ENCODE measurements at regions not wholly inside any gene's neighbourhood (a gene's known extent, or its start where the extent isn't known, plus 50 kb on each side); places are given as distances from the start of the nearest gene placed in this dataset.

DNA sequence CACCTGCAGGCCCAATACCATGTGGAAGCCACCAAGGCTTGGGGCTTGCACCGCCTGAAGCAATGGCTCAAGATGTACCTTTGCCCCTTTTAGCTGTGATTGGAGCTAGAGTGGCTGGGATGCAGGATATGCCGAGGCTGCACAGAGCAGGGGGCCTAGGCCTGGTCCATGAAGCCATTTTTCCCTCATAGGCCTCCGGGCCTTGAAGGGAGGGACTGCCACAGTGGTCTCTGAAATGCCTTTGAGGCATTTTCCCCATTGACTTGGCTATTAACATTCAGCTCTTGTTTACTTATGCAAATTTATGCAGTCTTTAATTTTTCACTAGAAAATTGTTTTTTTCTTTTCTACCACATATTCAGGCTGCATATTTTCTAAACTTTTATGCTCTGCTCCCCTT is 203.2 kb upstream of the HHIP start:
- H3K27me3 ChIP-seq (ENCODE audit: control insufficient read depth, insufficient read depth, low read length), result no peaks in the 10 kb centered on the region
- no peaks in the 10 kb centered on the region for H3K36me3 ChIP-seq (replicated peaks; ENCODE audit: control insufficient read depth, insufficient read depth, low read length)
- no peak overlapping the region for H3K4me3 ChIP-seq (ENCODE audit: insufficient read depth, low read depth, low read length)
- no peak for DNase-seq

DNA sequence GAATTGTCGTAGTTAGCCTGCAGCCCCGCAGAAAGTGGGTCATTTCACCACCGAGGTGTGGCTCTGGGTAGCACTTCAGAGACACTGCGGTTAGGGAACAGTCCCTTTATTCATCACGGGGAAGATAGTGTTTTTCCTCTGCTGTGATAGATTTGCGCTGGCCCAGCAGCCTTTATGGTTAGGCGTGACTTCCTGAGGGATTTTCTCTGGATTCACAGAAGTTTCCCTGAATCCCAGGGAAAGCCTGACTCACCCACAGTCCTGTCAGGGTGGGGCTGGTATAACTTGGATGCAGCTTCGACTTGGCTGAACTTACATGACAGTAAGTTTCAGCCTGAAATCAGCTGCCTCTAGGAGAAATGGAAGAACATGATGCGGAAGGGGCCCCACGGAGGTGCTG is 196.3 kb upstream of the HHIP start:
- H3K4me3 ChIP-seq (ENCODE audit: insufficient read depth, low read depth, low read length), result no peak overlapping the region
- no peak for DNase-seq
- no peaks in the 10 kb centered on the region for H3K36me3 ChIP-seq (replicated peaks; ENCODE audit: control insufficient read depth, insufficient read depth, low read length)
- H3K27me3 ChIP-seq (ENCODE audit: control insufficient read depth, insufficient read depth, low read length), result no peaks in the 10 kb centered on the region

DNA sequence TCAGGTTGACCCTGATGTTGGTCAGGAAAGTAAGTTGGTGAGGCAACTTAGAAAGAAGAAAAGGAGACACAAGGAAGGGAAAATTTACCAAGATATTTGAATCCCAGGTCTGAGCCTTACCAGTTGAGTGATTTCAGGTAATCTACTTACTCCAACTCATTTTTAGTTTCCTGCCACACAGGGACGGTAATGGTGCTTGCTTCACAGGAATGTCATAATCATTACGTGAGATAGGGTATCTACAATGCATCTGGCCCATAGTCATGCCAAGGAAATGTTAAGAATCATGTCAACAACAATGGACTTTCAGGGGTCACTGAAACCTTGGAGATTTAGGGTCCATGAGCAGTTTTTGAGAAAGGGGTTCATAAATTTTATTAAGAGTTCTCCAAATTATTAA is 195.4 kb upstream of the HHIP start:
- no peaks in the 10 kb centered on the region for H3K36me3 ChIP-seq (replicated peaks; ENCODE audit: control insufficient read depth, insufficient read depth, low read length)
- DNase-seq, result no peak
- no peaks in the 10 kb centered on the region for H3K27me3 ChIP-seq (ENCODE audit: control insufficient read depth, insufficient read depth, low read length)
- no peak overlapping the region for H3K4me3 ChIP-seq (ENCODE audit: insufficient read depth, low read depth, low read length)

DNA sequence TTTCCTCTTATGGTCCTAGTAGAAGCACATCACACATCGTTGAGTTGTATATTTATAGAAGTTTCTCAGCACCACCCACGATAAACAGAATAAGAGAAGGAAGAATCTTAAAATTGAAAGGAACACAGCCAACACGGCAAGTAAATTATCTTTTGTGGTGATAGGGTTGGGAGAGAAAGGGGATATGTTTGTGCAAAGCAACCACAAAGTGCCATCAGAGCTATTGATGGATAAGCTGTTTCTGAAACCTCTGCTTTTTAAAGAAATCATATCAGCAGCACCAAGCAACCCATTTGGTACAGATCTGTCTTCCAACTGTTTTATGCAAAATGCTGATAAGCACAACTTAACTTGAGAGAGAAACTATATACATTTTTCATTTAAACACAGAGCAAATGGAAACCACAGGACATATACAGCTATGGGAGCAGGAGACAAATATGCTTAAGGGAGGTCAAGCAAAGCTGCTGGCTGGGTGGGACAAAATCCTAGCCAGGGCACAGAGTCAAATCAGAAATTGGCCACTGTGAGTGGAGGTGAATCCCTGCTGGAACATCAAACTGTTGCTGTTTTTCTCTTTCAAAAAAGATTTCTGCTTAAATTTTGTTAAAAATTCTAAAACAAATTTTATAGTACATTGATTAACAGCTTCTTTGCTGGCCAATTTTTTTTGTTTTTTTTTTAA is 194.0 kb upstream of the HHIP start:
- Histone ChIP-seq H3K4me3 (ENCODE audit: insufficient read depth, low read depth, low read length) (no peak overlapping the region), H3K36me3 (replicated peaks; ENCODE audit: control insufficient read depth, insufficient read depth, low read length) (no peaks in the 10 kb centered on the region), H3K27me3 (ENCODE audit: control insufficient read depth, insufficient read depth, low read length) (no peaks in the 10 kb centered on the region)
- no peak for DNase-seq

DNA sequence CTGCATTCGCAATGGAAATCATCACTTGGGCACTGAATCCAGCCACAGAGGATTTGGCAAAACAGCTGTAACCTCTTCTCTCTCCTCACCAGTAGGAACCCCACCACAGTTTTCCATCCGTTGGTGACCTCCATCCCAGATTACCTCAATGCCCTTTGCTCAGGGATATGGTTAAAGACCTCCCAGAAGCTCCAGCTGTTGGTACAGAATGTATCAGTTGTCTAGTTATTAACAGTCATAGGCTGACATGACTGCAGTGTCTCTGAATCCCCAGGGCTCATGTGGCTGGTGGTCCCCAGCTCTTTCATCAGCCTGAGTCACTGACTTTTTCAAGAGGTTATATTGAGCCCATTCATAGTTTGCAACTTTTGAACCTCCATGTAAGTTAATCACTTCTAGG is 189.8 kb upstream of the HHIP start:
- DNase-seq, result no peak
- no peaks in the 10 kb centered on the region for H3K27me3 ChIP-seq (ENCODE audit: control insufficient read depth, insufficient read depth, low read length)
- H3K4me3 ChIP-seq (ENCODE audit: insufficient read depth, low read depth, low read length), result no peak overlapping the region
- H3K36me3 ChIP-seq (replicated peaks; ENCODE audit: control insufficient read depth, insufficient read depth, low read length), result no peaks in the 10 kb centered on the region

DNA sequence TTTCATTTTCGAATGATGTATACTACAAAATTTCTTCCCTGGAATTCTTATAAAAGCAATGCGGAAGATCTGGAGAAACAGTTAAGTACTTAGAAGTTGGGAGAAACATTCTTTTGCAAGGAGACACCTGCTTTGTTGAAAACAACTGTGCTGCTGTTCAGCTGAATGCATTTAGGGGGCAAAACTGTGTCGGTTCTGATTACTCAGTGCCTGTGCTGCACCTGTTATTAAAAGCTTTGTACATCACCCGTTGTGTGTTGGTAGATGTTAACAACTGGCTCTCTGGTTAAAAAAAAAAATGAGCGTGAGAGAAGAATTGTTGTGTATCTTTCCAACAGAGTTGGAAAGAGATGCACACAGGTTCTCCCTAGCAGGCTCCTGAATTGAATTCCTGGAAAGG is 184.1 kb upstream of the HHIP start:
- H3K36me3 ChIP-seq (replicated peaks; ENCODE audit: control insufficient read depth, insufficient read depth, low read length), result no peaks in the 10 kb centered on the region
- no peaks in the 10 kb centered on the region for H3K27me3 ChIP-seq (ENCODE audit: control insufficient read depth, insufficient read depth, low read length)
- no peak overlapping the region for H3K4me3 ChIP-seq (ENCODE audit: insufficient read depth, low read depth, low read length)
- DNase-seq, result no peak

DNA sequence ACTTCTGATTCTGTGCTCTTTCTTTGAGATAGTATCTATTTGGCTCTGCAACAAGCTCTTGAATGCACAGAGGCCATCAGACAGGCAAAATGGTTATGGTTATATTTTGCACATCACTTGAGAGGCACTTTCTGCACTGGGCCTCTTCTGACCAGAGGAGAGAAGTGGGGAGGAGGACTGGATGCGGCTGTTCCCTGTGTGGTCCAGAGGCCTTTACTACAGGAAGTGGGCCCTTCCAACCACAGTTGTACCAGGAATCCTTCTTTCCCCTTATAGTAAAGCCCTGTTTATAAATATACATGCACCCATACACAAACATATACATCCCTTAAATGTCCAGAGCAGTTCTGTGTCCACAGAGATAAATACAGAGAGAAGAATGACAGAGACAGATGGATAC is 182.7 kb upstream of the HHIP start:
- Histone ChIP-seq H3K36me3 (replicated peaks; ENCODE audit: control insufficient read depth, insufficient read depth, low read length) (no peaks in the 10 kb centered on the region), H3K27me3 (ENCODE audit: control insufficient read depth, insufficient read depth, low read length) (no peaks in the 10 kb centered on the region), H3K4me3 (ENCODE audit: insufficient read depth, low read depth, low read length) (no peak overlapping the region)
- no peak for DNase-seq

DNA sequence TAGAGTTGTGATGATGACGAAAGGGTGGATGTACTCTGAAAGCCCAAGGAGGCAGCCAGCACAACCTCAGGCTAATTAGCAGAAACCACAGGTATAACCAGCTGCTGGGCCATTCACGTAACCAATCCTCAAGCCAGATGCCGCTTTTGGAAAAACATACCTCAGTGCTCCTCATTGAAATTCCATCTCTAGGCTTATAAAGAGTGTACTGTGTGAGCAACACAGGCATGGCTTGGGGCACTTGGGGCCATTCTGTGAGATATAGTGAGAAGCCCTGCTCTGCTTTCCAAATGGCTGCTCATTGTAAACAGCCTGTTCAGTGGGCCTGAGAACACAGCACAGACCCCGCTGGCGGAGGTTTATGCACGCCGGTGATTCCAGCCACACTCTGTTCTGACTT is 182.1 kb upstream of the HHIP start:
- Histone ChIP-seq H3K36me3 (replicated peaks; ENCODE audit: control insufficient read depth, insufficient read depth, low read length) (no peaks in the 10 kb centered on the region), H3K4me3 (ENCODE audit: insufficient read depth, low read depth, low read length) (no peak overlapping the region), H3K27me3 (ENCODE audit: control insufficient read depth, insufficient read depth, low read length) (no peaks in the 10 kb centered on the region)
- no peak for DNase-seq

DNA sequence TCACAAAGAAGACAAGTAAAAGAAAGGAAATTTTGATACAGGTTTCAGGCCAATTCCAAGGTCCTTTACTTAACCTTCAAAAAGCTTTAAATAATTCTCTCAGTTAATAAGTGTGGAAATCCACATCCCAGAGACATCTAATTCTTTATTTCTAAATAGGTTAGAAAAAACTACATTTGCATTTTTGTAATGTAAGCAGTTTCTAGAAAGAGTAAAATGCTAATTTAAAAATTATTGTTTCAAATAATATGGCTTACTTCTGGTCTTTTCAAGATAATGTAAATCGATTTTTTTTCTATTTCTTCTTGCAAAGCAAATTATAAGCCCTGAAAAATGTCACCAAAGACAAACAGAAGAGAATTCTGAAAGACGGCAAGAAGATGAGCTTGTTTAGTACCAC is 180.4 kb upstream of the HHIP start:
- no peak for DNase-seq
- Histone ChIP-seq H3K27me3 (ENCODE audit: control insufficient read depth, insufficient read depth, low read length) (no peaks in the 10 kb centered on the region), H3K36me3 (replicated peaks; ENCODE audit: control insufficient read depth, insufficient read depth, low read length) (no peaks in the 10 kb centered on the region), H3K4me3 (ENCODE audit: insufficient read depth, low read depth, low read length) (no peak overlapping the region)

DNA sequence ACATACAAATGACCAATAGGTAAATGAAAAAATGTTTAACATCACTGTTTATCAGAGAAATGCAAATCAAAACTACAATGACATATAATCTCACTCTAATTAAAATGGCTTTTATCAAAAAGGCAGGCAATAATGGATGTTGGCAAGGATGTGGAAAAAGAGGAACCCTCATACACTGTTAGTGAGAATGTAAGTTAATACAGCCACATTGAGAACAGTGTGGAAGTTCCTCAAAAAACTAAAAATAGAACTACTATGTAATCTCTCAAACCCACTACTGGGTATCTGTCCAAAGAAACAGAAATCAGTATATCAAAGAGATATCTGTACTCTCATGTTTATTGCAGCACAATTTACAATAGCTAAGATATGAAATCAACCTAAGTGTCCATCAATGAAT is 165.9 kb upstream of the HHIP start:
- Histone ChIP-seq H3K4me3 (ENCODE audit: insufficient read depth, low read depth, low read length) (no peak overlapping the region), H3K36me3 (replicated peaks; ENCODE audit: control insufficient read depth, insufficient read depth, low read length) (no peaks in the 10 kb centered on the region), H3K27me3 (ENCODE audit: control insufficient read depth, insufficient read depth, low read length) (no peaks in the 10 kb centered on the region)
- no peak for DNase-seq

DNA sequence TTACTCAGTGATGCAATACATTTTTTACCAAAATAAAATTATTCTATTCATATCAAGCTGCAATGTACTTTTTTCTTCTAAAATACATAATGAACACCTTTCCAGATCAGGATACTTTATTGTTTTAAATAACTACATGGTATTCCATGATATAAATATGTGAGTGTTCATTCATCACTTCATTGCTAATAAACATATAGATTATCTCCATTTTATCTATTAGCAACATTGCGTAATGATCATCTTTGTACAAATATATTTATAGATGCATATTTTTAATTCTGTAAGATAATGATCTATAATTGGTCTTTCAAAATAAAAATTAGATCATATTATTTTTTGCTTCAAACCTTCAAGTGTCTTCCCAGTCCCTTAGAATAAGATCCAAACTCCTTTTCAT is 156.1 kb upstream of the HHIP start:
- DNase-seq, result no peak
- Histone ChIP-seq H3K36me3 (replicated peaks; ENCODE audit: control insufficient read depth, insufficient read depth, low read length) (no peaks in the 10 kb centered on the region), H3K4me3 (ENCODE audit: insufficient read depth, low read depth, low read length) (no peak overlapping the region), H3K27me3 (ENCODE audit: control insufficient read depth, insufficient read depth, low read length) (no peaks in the 10 kb centered on the region)

DNA sequence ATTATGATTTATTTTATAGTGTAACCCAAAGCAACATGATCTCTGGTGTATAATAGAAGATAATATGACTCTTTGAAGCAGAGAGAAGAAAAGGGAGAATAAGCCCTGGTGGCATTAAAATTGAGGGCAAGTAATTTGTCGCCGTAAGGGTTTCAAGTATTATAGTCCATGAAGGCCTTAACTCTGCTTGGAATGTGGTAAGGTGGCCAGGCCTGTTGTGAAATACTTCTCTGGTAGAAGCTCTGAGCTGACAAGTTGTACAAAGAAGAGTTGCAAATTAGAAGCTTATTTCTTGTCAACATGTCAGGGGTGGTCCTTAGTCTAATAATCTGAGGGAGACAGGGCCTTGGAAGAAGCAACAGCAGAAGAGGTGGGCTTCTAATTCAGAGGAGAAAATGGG is 151.7 kb upstream of the HHIP start:
- Histone ChIP-seq H3K36me3 (replicated peaks; ENCODE audit: control insufficient read depth, insufficient read depth, low read length) (no peaks in the 10 kb centered on the region), H3K4me3 (ENCODE audit: insufficient read depth, low read depth, low read length) (no peak overlapping the region), H3K27me3 (ENCODE audit: control insufficient read depth, insufficient read depth, low read length) (no peaks in the 10 kb centered on the region)
- DNase-seq, result no peak

DNA sequence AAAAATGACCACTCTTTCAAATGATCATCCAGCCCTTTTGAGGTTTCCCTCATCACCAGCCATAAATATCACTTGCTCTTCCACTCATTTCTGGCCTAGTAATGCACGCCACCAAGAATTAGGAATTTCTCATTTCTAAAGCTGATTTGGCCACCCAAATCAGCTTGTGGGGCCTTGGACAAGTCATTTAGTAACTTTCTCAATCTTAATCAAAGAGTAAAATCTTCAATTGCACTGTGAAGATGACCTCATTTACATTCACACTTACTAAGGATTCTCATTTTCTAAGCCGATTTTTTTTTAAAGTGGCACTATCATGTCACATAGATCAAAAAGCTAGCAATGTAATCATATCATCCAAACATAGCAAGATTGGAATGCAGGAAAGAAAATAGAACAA is 150.0 kb upstream of the HHIP start:
- Histone ChIP-seq H3K27me3 (ENCODE audit: control insufficient read depth, insufficient read depth, low read length) (no peaks in the 10 kb centered on the region), H3K4me3 (ENCODE audit: insufficient read depth, low read depth, low read length) (no peak overlapping the region), H3K36me3 (replicated peaks; ENCODE audit: control insufficient read depth, insufficient read depth, low read length) (no peaks in the 10 kb centered on the region)
- DNase-seq, result no peak

DNA sequence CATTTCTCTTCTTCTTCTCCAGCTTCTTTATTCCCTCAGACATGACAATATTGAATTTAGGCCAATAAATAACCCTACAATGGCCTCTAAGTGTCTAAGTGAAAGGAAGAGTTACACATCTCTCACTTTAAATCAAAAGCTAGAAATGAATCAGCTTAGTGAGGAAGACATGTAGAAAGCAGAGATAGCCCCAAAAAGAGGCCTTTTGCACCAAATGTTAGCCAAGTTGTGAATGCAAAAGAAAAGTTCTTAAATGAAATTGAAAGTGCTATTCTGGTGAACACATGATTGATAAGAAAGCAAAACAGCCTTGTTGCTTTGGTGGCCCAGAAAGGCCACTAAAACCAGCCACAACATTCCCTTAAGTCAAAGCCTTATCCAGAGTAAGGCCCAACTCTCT is 146.2 kb upstream of the HHIP start:
- no peaks in the 10 kb centered on the region for H3K27me3 ChIP-seq (ENCODE audit: control insufficient read depth, insufficient read depth, low read length)
- H3K36me3 ChIP-seq (replicated peaks; ENCODE audit: control insufficient read depth, insufficient read depth, low read length), result no peaks in the 10 kb centered on the region
- H3K4me3 ChIP-seq (ENCODE audit: insufficient read depth, low read depth, low read length), result no peak overlapping the region
- DNase-seq, result no peak

DNA sequence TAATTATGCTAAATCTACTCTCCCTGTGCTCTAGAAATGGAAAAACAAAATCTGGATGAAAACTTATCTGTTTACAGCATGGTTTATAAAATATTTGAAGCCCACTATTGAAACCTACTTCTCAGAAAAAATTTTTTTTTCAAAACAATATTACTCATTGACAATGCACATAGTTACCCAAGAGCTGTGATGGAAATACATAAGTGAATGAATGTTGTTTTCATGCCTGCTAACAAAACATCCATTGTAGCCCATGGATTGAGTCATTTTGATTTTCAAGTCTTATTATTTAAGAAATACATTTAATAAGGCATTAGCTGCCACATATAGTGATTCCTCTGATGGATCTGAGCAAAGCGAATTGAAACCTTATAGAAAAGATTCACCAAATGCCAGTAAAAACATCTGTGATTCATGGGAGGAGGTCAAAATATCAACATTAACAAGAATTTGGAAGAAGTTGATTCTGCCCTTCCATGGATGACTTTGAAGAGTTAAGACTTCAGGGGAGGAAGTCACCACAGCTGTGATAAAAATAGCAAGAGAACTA is 144.7 kb upstream of the HHIP start:
- no peak overlapping the region for H3K4me3 ChIP-seq (ENCODE audit: insufficient read depth, low read depth, low read length)
- no peaks in the 10 kb centered on the region for H3K36me3 ChIP-seq (replicated peaks; ENCODE audit: control insufficient read depth, insufficient read depth, low read length)
- no peak for DNase-seq
- no peaks in the 10 kb centered on the region for H3K27me3 ChIP-seq (ENCODE audit: control insufficient read depth, insufficient read depth, low read length)

DNA sequence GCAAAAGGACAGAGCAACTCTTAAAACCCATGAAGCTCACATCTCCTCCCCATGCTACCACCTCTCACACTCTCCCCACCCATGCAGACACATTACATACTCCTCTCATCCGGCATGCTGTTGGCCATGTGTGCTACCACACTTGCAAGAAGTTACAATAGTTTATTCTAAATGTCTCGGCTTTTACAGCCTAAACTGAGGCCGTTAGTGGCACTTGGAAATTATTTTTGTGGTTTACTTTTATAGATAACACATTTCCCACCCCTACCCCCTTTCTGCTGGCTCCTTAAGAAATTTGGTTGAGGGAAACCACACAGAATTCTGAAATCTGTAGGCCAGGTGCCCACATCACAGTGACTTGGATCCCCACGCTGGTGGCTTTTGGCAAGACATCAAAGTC is 141.1 kb upstream of the HHIP start:
- Histone ChIP-seq H3K27me3 (ENCODE audit: control insufficient read depth, insufficient read depth, low read length) (no peaks in the 10 kb centered on the region), H3K36me3 (replicated peaks; ENCODE audit: control insufficient read depth, insufficient read depth, low read length) (no peaks in the 10 kb centered on the region), H3K4me3 (ENCODE audit: insufficient read depth, low read depth, low read length) (no peak overlapping the region)
- no peak for DNase-seq
